PC-9 (cell line): ENCODE measurements at regions not wholly inside any gene's neighbourhood (a gene's known extent, or its start where the extent isn't known, plus 50 kb on each side); places are given as distances from the start of the nearest gene placed in this dataset.

Experiments used
- BruUV-seq: library from RNA; stranded (reverse); fragments of 400-500 nt; replicated peaks from 2 replicates; lab custom pipeline; 2021; lab: Mats Ljungman, UMichigan
- CTCF ChIA-PET: fragments of 300-600 bp; sonication (Branson Sonifier 250); formaldehyde crosslinking; loops from one replicate; lab custom pipeline; 2022; ENCODE audit warnings: antibody characterized with exemption; lab: Charles Lee
- POLR2A ChIA-PET: fragments of 300-600 bp; sonication (Branson Sonifier 250); formaldehyde crosslinking; loops from one replicate; lab custom pipeline; 2022; ENCODE audit warnings: antibody characterized with exemption; ENCODE audit not compliant: unreplicated experiment; lab: Charles Lee
- DNase-seq, 2 experiments: peaks; one replicate each; pipeline versions ENCODE4 v3.0.0 to v3.0.0-alpha.2; 2015 to 2022; ENCODE audit warnings: mixed read lengths in 1 of 2
- H2AFZ ChIP-seq: fragments of 200-600 bp; sonication (generic); 2 replicates; pipeline ENCODE4 v1.8.1; 2017; ENCODE audit warnings: antibody characterized with exemption
- H3F3A ChIP-seq: fragments of 200-600 bp; sonication (generic); 2 replicates; pipeline ENCODE4 v1.8.1; 2017; ENCODE audit warnings: antibody characterized with exemption, mild to moderate bottlenecking, low read depth; ENCODE audit not compliant: insufficient read depth
- H3K27ac ChIP-seq: fragments of 200-600 bp; sonication (generic); 2 replicates; pipeline ENCODE4 v1.6.1; 2016; ENCODE audit warnings: mixed run types
- H3K27me3 ChIP-seq: fragments of 200-600 bp; sonication (generic); 2 replicates; pipeline ENCODE4 v1.6.1; 2016; ENCODE audit warnings: low read depth, mixed run types; ENCODE audit not compliant: insufficient read depth
- H3K36me3 ChIP-seq: fragments of 200-600 bp; sonication (generic); 2 replicates; pipeline ENCODE4 v1.6.1; 2016; ENCODE audit warnings: low read depth, mixed run types
- H3K4me1 ChIP-seq: fragments of 200-600 bp; sonication (generic); replicated peaks from 2 replicates; pipeline ENCODE4 v1.6.1; 2016; ENCODE audit warnings: mixed run types; ENCODE audit not compliant: insufficient read depth
- H3K4me2 ChIP-seq: fragments of 200-600 bp; sonication (generic); 2 replicates; pipeline ENCODE4 v1.6.1; 2017; ENCODE audit warnings: mixed run types
- H3K4me3 ChIP-seq: fragments of 200-600 bp; sonication (generic); 2 replicates; pipeline ENCODE4 v1.6.1; 2016; ENCODE audit warnings: mixed run types
- H3K79me2 ChIP-seq: fragments of 200-600 bp; sonication (generic); 2 replicates; pipeline ENCODE4 v1.6.1; 2017; ENCODE audit warnings: low read depth, mixed run types
- H3K9me2 ChIP-seq: fragments of 200-600 bp; sonication (generic); 2 replicates; pipeline ENCODE4 v1.8.1; 2017; ENCODE audit warnings: mild to moderate bottlenecking; ENCODE audit not compliant: insufficient read depth
- H3K9me3 ChIP-seq: fragments of 200-600 bp; sonication (generic); 2 replicates; pipeline ENCODE4 v1.8.1; 2016; ENCODE audit warnings: low read depth; ENCODE audit not compliant: insufficient read depth
- H4K20me1 ChIP-seq: fragments of 200-600 bp; sonication (generic); 2 replicates; pipeline ENCODE4 v1.8.1; 2017; ENCODE audit not compliant: insufficient read depth
- EZH2 ChIP-seq: fragments of 200-600 bp; sonication (generic); IDR thresholded peaks from 2 replicates; pipeline ENCODE4 v1.8.0; 2017; ENCODE audit warnings: antibody characterized with exemption, low read depth
- intact Hi-C: fragments of 100-400 bp; cut with micrococcal nuclease; formaldehyde crosslinking; loops from one replicate; pipeline ENCODE4 v1.10.0; 2022; ENCODE audit not compliant: unreplicated experiment
- TF ChIP-seq, protein P1 (sequence below): fragments of 200-600 bp; sonication (generic); conservative IDR thresholded peaks from 2 replicates; pipeline ENCODE4 v1.6.1; 2017; ENCODE audit warnings: mixed run types, antibody characterized with exemption, mild to moderate bottlenecking, moderate library complexity

DNA sequence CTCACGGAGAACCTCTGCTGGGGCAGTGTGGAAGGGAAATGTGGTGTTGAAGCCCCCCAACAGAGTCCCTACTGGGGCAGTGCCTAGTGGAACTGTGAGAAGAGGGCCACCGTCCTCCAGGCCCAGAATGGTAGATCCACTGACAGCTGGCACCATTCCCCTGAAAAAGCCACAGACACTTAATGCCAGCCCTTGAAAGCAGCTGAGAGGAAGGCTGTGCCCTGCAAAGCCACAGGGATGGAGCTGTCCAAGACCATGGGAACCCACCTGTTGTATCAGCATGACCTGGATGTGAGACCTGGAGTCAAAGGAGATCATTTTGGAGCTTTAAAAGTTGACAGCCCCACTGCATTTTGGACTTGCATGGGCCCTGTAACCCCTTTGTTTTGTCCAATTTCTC, 363.5 kb upstream of the PRICKLE1 start:
- no peaks in the 10 kb centered on the region for H3F3A ChIP-seq
- POLR2A ChIA-PET: no interaction called here
- no peak for DNase-seq
- no peaks in the 10 kb centered on the region for H3K27me3 ChIP-seq
- CTCF ChIA-PET: no interaction called here
- H4K20me1 ChIP-seq: no peaks in the 10 kb centered on the region
- H3K4me3 ChIP-seq: no peak overlapping the region
- no peak overlapping the region for H3K27ac ChIP-seq
- no TSS peak for BruUV-seq
- H3K4me1 ChIP-seq: no peaks in the 10 kb centered on the region
- no peaks in the 10 kb centered on the region for H3K9me2 ChIP-seq
- intact Hi-C loops: no loop called here
- no peak overlapping the region for H3K4me2 ChIP-seq
- TF ChIP-seq EZH2: no peak
- TF ChIP-seq, protein P1, sequence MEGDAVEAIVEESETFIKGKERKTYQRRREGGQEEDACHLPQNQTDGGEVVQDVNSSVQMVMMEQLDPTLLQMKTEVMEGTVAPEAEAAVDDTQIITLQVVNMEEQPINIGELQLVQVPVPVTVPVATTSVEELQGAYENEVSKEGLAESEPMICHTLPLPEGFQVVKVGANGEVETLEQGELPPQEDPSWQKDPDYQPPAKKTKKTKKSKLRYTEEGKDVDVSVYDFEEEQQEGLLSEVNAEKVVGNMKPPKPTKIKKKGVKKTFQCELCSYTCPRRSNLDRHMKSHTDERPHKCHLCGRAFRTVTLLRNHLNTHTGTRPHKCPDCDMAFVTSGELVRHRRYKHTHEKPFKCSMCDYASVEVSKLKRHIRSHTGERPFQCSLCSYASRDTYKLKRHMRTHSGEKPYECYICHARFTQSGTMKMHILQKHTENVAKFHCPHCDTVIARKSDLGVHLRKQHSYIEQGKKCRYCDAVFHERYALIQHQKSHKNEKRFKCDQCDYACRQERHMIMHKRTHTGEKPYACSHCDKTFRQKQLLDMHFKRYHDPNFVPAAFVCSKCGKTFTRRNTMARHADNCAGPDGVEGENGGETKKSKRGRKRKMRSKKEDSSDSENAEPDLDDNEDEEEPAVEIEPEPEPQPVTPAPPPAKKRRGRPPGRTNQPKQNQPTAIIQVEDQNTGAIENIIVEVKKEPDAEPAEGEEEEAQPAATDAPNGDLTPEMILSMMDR: no peak
- no peaks in the 10 kb centered on the region for H3K36me3 ChIP-seq
- no peaks in the 10 kb centered on the region for H3K79me2 ChIP-seq
- no peaks in the 10 kb centered on the region; the same call in 1 of the 2 replicates for H3K9me3 ChIP-seq
- H2AFZ ChIP-seq: no peak overlapping the region

DNA sequence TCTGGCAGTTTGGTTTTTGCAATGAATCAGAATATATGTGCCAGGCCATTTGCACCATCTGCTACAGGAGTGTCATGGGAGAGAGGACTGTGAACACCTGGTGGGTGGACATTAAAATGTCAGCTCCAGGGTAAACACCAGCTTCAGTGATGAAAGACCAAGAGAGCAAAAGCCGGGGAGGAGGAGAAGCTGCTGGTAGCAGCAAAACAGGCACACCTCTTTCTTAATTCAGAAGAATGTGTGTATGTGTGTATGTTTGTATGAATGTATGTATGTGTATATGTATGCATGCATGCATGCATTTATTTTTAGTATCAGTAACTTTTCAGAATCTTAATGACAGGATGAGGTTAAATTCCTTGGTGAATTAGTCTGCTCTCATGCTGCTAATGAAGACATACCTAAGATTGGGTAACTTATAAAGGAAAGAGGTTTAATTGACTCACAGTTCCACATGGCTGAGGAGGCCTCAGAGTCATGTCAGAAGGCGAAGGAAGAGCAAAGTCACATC, 357.4 kb upstream of the PRICKLE1 start:
- Histone ChIP-seq H3K36me3 (no peaks in the 10 kb centered on the region), H3K27me3 (no peaks in the 10 kb centered on the region), H3K79me2 (no peaks in the 10 kb centered on the region), H2AFZ (no peak overlapping the region), H3K4me3 (no peak overlapping the region), H3K27ac (no peak overlapping the region), H3K9me2 (no peaks in the 10 kb centered on the region), H3K4me1 (no peaks in the 10 kb centered on the region), H3K4me2 (no peak overlapping the region), H4K20me1 (no peaks in the 10 kb centered on the region), H3K9me3 (no peaks in the 10 kb centered on the region), H3F3A (no peaks in the 10 kb centered on the region)
- no peak for DNase-seq
- intact Hi-C loops: no loop called here
- TF ChIP-seq, protein P1: no peak
- TF ChIP-seq EZH2: no peak
- POLR2A ChIA-PET: no interaction called here
- CTCF ChIA-PET: no interaction called here
- no TSS peak for BruUV-seq

DNA sequence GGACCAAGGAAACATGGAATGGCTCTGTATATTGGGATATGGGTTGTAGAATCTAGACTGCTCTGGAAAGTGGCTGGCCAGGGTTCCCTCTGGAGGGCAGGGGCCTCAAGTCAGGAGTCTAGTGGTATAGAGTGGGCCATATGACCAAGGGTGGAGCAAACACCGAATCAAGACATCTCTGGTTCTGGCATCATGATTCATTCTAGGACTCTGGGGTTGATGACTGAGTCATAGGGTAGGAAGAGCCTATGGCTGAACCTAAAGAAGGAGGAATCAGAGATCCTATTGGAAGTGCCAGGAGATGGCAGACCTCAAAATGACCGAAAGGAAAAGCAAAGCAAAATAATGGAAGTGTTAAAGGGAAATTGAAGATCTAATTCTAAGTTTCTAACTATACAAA, 356.4 kb upstream of the PRICKLE1 start:
- H3F3A ChIP-seq: no peaks in the 10 kb centered on the region
- no peaks in the 10 kb centered on the region for H3K79me2 ChIP-seq
- no peaks in the 10 kb centered on the region for H4K20me1 ChIP-seq
- no peak overlapping the region for H2AFZ ChIP-seq
- H3K4me1 ChIP-seq: no peaks in the 10 kb centered on the region
- no peaks in the 10 kb centered on the region for H3K9me3 ChIP-seq
- CTCF ChIA-PET: no interaction called here
- DNase-seq: no peak
- BruUV-seq: no TSS peak
- POLR2A ChIA-PET: no interaction called here
- H3K36me3 ChIP-seq: no peaks in the 10 kb centered on the region
- intact Hi-C loops: no loop called here
- TF ChIP-seq, protein P1: no peak
- TF ChIP-seq EZH2: no peak
- H3K27me3 ChIP-seq: no peaks in the 10 kb centered on the region
- no peaks in the 10 kb centered on the region for H3K9me2 ChIP-seq
- H3K4me2 ChIP-seq: no peak overlapping the region
- no peak overlapping the region for H3K4me3 ChIP-seq
- no peak overlapping the region for H3K27ac ChIP-seq
